ENCODE measurements at regions not wholly inside any gene's neighbourhood (a gene's known extent, or its start where the extent isn't known, plus 50 kb on each side); places are given as distances from the start of the nearest gene placed in this dataset.
"Not testable (repeated sequence)": the region's sequence is repeated elsewhere in the genome, so short reads cannot be mapped to it uniquely, and the experiment has no call there.

- intact Hi-C loops (cut with DNase I), result no loop called here
- ATAC-seq, result no peak
These were observed 615.4 kb upstream of the GBE1 start for GRCh38 chr3:82376883-82377282.

GRCh38 chr3:82373833-82374232 is 612.4 kb upstream of the GBE1 start:
- intact Hi-C loops (cut with DNase I); H3K4me1 ChIP-seq; H3K36me3 ChIP-seq; H3K27me3 ChIP-seq (ENCODE audit: low read depth); ATAC-seq; H3K27ac ChIP-seq; DNase-seq; H3K4me3 ChIP-seq: not testable (repeated sequence)
- peaks cover 11% of the 10 kb centered on the region for H3K9me3 ChIP-seq

More at GRCh38 chr3:82376883-82377282, 615.4 kb upstream of the GBE1 start:
- Histone ChIP-seq H3K4me1 (no peaks in the 10 kb centered on the region), H3K27me3 (ENCODE audit: low read depth) (no peaks in the 10 kb centered on the region), H3K27ac (no peak overlapping the region), H3K4me3 (no peak overlapping the region), H3K36me3 (no peaks in the 10 kb centered on the region), H3K9me3 (peaks cover 11% of the 10 kb centered on the region)
- DNase-seq, result no peak
- TF ChIP-seq CTCF (IDR thresholded peaks at IDR 0.05), result no peak

GRCh38 chr3:82364827-82365226 is 603.4 kb upstream of the GBE1 start:
- intact Hi-C loops (cut with DNase I), result no loop called here
- no peak for ATAC-seq

GRCh38 chr3:82363131-82363530 is 601.7 kb upstream of the GBE1 start:
- Histone ChIP-seq H3K27me3 (ENCODE audit: low read depth) (no peaks in the 10 kb centered on the region), H3K27ac (no peak overlapping the region), H3K4me1 (no peaks in the 10 kb centered on the region), H3K9me3 (no peaks in the 10 kb centered on the region), H3K4me3 (no peak overlapping the region), H3K36me3 (no peaks in the 10 kb centered on the region)
- no peak for TF ChIP-seq CTCF (IDR thresholded peaks at IDR 0.05)
- DNase-seq (no peak), ATAC-seq (no peak)
- intact Hi-C loops (cut with DNase I), result no loop called here

More at GRCh38 chr3:82364827-82365226, 603.4 kb upstream of the GBE1 start:
- no peaks in the 10 kb centered on the region for H3K27me3 ChIP-seq (ENCODE audit: low read depth)
- H3K4me1 ChIP-seq, result no peaks in the 10 kb centered on the region
- no peaks in the 10 kb centered on the region for H3K9me3 ChIP-seq
- no peaks in the 10 kb centered on the region for H3K36me3 ChIP-seq
- no peak overlapping the region for H3K4me3 ChIP-seq
- no peak for DNase-seq
- no peak overlapping the region for H3K27ac ChIP-seq
- TF ChIP-seq CTCF (IDR thresholded peaks at IDR 0.05), result no peak

GRCh38 chr3:82355228-82355627 is 593.8 kb upstream of the GBE1 start:
- Histone ChIP-seq H3K27ac (no peak overlapping the region), H3K4me3 (no peak overlapping the region), H3K36me3 (no peaks in the 10 kb centered on the region), H3K4me1 (no peaks in the 10 kb centered on the region), H3K27me3 (ENCODE audit: low read depth) (no peaks in the 10 kb centered on the region), H3K9me3 (no peaks in the 10 kb centered on the region)
- no peak for ATAC-seq
- intact Hi-C loops (cut with DNase I), result no loop called here
- no peak for TF ChIP-seq CTCF (IDR thresholded peaks at IDR 0.05)
- DNase-seq, result no peak

GRCh38 chr3:82354228-82354627 is 592.8 kb upstream of the GBE1 start:
- H3K36me3 ChIP-seq, result no peaks in the 10 kb centered on the region
- ATAC-seq (peak in 1 of 2 donors; percentile 61), DNase-seq (no peak)
- no peaks in the 10 kb centered on the region for H3K9me3 ChIP-seq
- H3K27ac ChIP-seq, result no peak overlapping the region
- intact Hi-C loops (cut with DNase I), result no loop called here
- no peaks in the 10 kb centered on the region for H3K4me1 ChIP-seq
- H3K4me3 ChIP-seq, result no peak overlapping the region
- no peak for TF ChIP-seq CTCF (IDR thresholded peaks at IDR 0.05)
- H3K27me3 ChIP-seq (ENCODE audit: low read depth), result no peaks in the 10 kb centered on the region
